ENCODE measurements at regions not wholly inside any gene's neighbourhood (a gene's known extent, or its start where the extent isn't known, plus 50 kb on each side); places are given as distances from the start of the nearest gene placed in this dataset.
"Not testable (repeated sequence)": the region's sequence is repeated elsewhere in the genome, so short reads cannot be mapped to it uniquely, and the experiment has no call there.

DNA sequence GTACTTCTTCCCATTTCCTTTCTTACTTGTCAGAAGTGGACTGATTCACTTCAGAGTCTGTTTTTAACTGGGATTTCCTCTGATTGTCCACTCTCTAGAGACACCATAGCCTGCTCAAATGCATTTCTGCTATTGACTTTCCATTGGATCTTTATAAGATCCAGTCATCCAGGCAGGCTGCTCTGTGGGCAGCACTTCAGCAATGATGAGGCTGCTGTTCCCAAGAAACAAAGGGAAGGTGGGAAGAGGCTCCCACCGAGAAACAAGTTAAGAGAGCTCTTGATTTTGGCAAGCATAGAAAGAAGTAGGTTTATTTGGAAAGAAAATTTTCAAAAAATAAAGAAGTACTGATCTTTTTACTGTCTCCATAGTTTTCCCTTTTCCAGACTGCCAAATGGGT is 125.8 kb upstream of the STARD13 start:
- no peak for DNase-seq (ENCODE audit: low read depth)

- DNase-seq (ENCODE audit: low read depth), result no peak
These were observed 130.3 kb upstream of the STARD13 start for GRCh38 chr13:33415822-33416221.

DNA sequence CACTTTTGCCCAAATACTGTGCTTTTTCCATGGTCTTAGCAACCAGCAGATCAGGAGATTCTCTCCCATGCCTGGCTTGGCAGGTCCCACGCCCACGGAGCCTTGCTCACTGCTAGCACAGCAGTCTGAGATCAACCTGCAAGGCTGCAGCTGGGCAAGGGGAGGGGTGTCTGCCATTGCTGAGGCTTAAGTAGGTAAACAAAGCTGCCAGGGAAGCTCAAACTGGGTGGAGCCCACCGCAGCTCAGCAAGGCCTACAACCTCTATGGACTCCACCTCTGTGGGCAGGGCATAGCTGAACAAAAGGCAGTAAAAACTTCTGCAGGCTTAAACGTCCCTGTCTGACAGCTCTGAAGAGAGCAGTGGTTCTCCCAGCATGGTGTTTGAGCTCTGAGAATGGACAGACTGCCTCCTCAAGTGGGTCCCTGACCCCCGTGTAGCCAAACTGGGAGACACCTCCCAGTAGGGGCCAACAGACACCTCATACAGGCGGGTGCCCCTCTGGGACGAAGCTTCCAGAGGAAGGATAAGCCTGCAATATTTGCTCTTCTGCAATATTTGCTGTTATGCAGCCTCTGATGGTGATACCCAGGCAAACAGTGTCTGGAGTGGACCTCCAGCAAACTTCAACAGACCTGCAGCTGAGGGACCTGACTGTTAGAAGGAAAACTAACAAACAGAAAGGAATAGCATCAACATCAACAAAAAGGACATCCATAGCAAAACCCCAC is 132.8 kb upstream of the STARD13 start:
- not testable (repeated sequence) for DNase-seq (ENCODE audit: low read depth)

GRCh38 chr13:33420117-33420516 is 134.6 kb upstream of the STARD13 start:
- DNase-seq (ENCODE audit: low read depth), result not testable (repeated sequence)

DNA sequence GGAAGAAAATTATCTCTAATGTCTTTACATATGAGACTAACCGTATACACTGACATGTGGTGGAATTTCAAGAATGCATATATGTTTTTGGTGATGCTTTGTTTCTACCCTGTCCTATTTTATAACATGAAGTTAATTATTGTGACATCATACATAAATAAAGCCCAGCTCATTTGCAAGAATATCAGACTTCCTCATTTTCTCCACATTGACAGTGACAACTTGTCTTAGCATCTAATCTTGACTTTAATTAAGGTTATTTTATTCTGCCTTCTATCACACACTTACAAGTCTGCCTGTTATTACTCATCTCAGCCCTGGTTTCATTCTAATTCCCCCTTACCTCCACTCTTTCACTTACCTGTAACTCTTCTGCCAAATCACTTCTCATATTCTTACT is 140.6 kb upstream of the STARD13 start:
- no peak for DNase-seq (ENCODE audit: low read depth)

- no peak for DNase-seq (ENCODE audit: low read depth)
These were observed 147.8 kb upstream of the STARD13 start for GRCh38 chr13:33433316-33433715.

GRCh38 chr13:33434676-33435075 is 149.1 kb upstream of the STARD13 start:
- DNase-seq (ENCODE audit: low read depth), result no peak

DNA sequence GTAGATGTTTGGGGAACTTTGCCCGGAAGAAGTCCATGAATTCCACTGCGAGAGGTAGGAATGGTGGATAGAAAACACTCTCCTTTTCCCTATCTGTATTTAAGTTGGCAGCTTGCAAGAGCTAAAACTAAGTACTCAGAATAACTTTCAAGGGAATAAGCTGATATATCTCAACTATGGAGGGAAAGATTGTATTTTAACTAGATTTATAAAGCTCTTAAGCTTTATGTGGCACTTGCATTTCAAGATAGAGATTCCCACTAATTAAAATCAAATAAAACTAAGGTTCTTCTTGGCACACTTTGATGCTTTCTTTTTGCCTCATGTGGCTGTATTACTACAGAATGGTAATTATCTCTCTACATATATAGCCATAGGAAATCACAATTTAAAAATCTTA is 149.7 kb upstream of the STARD13 start:
- DNase-seq (ENCODE audit: low read depth), result no peak

- no peak for DNase-seq (ENCODE audit: low read depth)
These were observed 153.4 kb upstream of the STARD13 start for GRCh38 chr13:33438918-33439317.

- no peak for DNase-seq (ENCODE audit: low read depth)
These were observed 155.5 kb upstream of the STARD13 start for GRCh38 chr13:33441015-33441414.

DNA sequence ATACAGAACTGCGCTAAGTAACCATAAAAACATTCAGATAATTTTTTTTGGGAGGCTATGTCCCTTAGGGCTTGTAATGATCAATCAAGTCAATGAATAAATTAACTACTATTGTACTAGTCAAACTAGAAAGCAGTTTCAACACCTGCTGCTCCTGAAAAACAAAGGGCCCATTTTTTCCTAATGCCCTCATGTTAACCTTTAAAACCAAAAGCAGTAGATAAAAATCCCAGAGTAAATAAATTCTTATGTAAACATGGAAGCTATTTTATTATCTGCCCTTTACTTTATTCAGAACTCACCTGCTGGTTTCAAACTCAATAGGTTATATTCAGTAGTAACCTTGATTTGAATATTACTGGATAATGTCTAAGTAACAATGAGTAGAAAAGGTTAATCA is 159.5 kb upstream of the STARD13 start:
- no peak for DNase-seq (ENCODE audit: low read depth)

DNA sequence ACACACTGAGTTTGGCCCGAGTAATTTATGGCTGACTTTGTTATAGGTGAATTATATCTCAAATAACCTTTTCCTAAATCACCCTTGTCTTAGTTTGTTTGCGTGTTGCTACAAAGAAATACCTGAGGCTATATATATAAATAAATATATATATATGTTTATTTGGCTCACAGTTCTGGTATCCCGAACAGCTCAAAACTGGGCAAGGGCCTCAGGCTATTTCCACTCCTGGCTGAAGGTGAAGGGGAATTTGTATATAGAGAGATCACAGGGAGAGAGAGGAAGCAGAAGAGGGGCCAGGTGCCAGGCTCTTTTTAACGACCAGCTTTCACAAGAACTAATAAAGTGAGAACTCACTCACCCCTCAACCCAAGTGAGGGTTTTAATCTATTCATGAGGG is 159.9 kb upstream of the STARD13 start:
- DNase-seq (ENCODE audit: low read depth), result no peak

DNA sequence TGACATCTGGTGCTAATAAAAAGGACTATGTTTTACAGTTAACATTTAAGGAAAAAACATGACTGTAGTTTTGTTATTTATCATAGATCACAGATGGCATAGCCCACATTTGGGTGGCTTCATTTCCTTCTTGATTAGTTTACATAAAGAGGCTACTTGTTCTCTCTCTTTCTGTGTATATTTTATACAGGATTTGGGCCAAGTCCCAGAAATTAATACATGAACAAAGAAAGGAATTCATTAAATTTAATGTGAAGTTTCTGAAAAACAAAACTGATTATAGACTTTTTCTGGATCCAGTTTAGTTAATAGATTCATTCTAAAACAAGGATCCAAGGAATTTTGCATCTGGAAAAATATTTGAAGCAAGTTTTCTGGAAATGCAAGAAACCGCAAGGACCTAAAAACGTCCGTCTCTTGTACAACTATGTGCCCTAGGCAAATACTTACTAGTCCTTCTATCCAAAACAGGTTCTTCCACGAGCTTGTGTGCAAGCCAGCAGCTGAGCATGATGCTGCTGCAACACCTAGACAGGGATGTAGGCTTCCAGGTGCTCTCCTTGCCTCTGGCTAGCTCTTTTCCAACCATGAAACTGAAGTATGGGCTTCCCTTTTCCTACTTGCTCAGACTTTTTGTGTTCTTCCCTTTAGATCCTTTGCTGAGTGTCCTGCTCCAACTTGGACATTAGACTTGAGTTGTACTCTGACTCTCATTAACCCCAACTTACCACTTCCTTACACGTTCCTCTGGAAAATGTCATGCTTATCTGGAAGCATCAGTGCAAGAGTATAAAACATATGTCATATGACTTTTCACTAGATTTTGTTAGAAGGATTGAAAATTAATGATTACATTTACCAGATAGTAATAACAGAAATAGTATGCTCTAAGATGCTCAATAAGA is 161.5 kb upstream of the STARD13 start:
- no peak for DNase-seq (ENCODE audit: low read depth)

DNA sequence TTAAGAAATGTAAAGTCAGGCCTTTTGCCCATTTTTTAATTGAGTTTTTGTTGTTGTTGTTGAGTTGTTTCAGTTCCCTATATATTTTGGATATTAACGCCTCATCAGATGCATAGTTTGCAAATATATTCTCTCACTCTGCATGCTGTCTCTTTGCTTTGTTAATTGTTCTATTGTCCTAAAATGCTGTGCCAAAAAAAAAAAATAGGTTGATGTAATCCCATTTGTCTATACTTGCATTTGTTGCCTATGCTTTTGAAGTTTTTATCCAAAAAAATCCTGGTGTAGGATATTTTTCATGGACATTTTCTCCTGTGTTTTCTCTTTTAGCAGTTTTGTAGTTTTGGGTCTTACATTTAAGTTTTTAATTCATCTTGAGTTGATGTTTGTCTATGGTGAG is 163.3 kb upstream of the STARD13 start:
- DNase-seq (ENCODE audit: low read depth), result no peak

DNA sequence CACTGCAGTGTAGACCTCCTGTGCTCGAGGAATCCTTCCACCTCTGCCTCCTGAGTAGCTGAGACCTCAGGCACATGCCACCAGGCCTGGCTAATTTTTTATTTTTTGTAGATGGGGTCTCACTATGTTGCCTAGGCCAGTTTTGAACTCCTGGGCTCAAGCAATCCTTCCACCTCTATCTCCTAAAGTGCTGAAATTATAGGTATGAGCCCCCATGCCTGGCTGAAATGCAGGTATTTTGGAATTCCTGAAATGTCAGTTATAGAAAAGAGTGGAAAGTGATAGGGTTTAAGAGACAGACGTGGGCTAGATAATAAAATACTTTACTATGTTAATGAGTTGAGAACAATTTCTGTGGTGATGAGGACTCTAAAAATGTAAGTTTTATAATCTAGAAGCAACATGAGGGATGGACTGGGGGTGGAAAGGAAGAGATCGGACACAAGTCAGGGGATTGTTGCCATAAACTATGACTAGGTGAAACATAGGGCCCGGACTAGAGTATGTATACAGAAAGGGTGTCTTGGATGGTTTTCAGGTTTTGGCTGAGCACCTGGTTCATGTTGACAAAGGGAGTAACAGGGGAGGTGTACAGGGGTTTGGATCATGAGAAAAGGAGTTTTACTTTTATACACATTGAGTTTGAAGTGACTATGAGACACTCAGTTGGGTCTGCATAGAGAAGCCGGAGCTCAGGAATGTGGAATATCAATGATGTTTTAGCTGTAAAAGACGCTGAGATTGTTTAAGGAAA is 165.6 kb upstream of the STARD13 start:
- no peak for DNase-seq (ENCODE audit: low read depth)

DNA sequence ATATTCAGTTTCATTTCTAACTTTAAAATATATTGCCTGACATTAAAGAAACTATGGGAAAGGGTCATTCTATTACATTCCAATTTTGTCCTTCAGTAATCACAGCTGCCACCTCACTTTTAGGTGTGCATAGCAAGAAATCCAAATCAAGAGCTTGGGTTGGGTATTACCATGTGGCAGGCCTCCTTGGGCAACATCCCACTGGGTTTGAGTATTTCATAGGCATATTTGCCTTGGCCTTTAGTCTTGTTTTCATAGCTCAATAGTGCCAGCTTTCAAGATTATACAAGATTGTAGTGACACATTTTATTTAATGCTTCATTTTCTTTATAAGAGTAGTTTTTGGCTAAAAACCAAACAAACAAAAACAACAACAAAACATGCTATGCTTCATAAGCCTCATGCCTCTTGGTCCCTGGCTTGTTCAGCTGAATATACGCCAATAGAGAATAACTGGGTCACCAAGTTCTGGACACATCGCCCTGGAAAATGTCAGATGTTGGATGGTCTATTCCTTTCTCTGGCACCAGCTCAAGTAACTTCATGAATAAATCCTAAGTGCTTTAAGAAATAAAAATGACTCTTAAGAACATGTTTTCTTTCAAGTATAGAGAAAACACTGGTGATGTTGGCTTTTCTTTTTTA is 167.4 kb upstream of the STARD13 start:
- DNase-seq (ENCODE audit: low read depth), result no peak

DNA sequence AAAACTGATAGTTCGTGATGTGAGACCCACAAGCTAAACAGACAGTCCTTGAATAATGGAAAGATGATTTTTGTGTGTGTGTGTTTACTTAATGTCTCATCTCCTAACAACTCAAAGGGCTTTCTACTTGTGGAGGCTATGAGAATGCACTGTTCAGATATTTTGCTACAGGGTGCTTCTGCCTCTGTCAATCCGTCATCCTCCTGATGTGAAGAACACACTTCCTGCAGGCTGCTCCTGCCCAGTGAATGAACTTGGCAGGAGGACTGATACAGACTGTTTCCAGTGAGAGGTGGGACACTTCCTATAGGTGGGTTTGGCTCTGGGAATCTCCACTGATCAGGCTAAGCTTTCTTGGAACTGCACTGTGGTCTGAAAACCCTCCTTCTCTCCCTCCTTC is 168.4 kb upstream of the STARD13 start:
- DNase-seq (ENCODE audit: low read depth), result no peak

GRCh38 chr13:33454844-33455705 is 169.5 kb upstream of the STARD13 start:
- peak; percentile 80 for DNase-seq (ENCODE audit: low read depth)

GRCh38 chr13:33459702-33460101 is 174.1 kb upstream of the STARD13 start:
- DNase-seq (ENCODE audit: low read depth), result no peak

DNA sequence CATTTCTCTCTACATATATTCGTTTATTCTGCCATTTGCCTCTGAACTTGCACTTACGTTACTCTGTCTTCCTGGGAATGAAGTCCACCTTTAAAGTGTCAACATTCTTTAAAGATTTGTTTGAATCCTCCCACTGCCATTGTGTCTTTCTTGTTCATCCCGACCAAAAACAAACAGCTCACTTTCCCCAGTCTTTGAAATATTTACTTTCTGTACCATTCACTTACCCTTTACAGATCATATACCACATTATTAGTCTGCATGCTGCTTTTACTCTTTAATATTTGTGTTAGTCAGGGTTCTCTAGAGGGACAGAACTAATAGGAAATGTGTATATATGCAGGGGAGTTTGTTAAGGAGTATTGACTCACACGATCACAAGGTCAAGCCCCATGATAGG is 176.6 kb upstream of the STARD13 start:
- no peak for DNase-seq (ENCODE audit: low read depth)

GRCh38 chr13:33464345-33464744 is 178.8 kb upstream of the STARD13 start:
- DNase-seq (ENCODE audit: low read depth), result no peak

Measured in GM04503 (cell line).